ENCODE measurements at regions not wholly inside any gene's neighbourhood (a gene's known extent, or its start where the extent isn't known, plus 50 kb on each side); places are given as distances from the start of the nearest gene placed in this dataset.
"Not testable (repeated sequence)": the region's sequence is repeated elsewhere in the genome, so short reads cannot be mapped to it uniquely, and the experiment has no call there.

DNA sequence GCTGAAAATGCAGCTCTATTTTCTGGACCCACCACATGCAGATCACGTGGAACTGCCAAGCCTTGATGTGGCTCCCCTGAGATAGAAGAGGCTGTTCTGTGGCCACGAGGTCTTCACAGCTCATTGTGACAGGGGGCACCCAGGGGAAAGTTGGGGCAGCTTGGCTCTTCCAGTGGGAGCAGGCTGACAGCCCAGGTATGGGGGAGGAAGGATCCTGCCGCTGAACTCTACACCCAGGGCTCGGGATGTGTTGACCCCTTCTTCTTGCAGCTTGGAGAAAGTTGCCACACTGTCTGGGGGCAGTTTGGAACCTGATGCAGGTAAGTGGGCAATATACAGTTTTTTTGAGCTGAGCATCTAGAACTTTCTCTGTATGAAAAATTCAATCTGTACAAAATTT lies 133.6 kb upstream of the PITX1 start:
- intact Hi-C loops (cut with DNase I; ENCODE audit: low total_unique reads), result no loop called here
- no peak overlapping the region for H3K4me3 ChIP-seq (ENCODE audit: low read depth, poor library complexity, severe bottlenecking)
- peak in 1 of 2 donors; percentile 64 for DNase-seq (ENCODE audit: low spot score in 2 of 2)
- TF ChIP-seq, protein P1, sequence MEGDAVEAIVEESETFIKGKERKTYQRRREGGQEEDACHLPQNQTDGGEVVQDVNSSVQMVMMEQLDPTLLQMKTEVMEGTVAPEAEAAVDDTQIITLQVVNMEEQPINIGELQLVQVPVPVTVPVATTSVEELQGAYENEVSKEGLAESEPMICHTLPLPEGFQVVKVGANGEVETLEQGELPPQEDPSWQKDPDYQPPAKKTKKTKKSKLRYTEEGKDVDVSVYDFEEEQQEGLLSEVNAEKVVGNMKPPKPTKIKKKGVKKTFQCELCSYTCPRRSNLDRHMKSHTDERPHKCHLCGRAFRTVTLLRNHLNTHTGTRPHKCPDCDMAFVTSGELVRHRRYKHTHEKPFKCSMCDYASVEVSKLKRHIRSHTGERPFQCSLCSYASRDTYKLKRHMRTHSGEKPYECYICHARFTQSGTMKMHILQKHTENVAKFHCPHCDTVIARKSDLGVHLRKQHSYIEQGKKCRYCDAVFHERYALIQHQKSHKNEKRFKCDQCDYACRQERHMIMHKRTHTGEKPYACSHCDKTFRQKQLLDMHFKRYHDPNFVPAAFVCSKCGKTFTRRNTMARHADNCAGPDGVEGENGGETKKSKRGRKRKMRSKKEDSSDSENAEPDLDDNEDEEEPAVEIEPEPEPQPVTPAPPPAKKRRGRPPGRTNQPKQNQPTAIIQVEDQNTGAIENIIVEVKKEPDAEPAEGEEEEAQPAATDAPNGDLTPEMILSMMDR (IDR thresholded peaks at IDR 0.05), result no peak
- TF ChIP-seq POLR2A (IDR thresholded peaks at IDR 0.05), result no peak
- WGBS, 2 donors, result 60% methylated on average over 4 of the region's 4 CpGs

DNA sequence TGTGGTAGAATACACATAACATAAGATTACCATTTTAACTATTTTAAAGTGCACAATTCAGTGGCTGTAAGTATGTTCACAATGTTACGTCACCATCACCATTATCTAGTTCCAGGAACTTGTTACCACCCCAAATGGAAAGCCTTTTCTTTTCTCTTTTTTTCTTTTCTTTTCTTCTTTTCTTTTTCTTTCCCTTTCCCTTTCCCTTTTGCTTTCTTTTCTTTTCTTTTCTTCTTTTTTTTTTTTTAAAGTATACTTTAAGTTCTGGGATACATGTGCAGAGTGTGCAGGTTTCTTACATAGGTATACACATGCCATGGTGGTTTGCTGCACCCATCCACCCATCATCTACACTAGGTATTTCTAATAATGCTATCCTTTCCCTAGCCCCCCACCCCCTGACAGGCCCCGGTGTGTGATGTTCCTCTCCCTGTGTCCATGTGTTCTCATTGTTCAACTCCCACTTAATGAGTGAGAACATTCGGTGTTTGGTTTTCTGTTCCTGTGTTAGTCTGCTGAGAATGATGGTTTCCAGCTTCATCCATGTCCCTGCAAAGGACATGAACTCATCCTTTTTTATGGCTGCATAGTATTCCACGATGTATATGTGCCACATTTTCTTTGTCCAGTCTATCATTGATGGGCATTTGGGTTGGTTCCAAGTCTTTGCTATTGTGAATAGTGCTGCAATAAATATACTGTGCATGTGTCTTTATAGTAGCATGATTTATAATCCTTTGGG lies 131.0 kb upstream of the PITX1 start:
- peak in 1 of 2 donors; percentile 40 for DNase-seq (ENCODE audit: low spot score in 2 of 2)
- WGBS, 2 donors, result 71 to 94% methylated on average over 4 of the region's 4 CpGs
- intact Hi-C loops (cut with DNase I; ENCODE audit: low total_unique reads), result not testable (repeated sequence)

DNA sequence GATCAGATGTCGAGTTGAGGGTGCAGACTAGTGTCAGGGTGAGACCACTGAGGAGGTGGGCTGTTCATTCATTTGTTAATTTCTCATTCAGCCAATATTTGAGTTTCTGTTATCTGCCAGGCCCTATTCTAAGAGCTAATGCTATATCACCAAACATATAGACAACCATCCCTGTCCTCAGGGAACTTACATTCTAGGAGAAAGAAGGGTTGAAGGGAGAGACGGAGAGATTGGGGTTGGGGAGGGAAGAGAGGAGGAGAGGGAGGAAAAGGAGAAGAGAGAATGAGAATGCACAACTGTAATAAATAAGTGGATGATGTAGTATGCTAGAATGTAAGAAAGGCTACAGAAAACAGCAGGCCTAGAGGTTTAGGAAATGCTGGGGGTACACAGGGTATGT lies 129.9 kb upstream of the PITX1 start:
- intact Hi-C loops (cut with DNase I; ENCODE audit: low total_unique reads), result no loop called here
- TF ChIP-seq, protein P1 (IDR thresholded peaks at IDR 0.05), result no peak
- TF ChIP-seq POLR2A (IDR thresholded peaks at IDR 0.05), result no peak
- no peak for DNase-seq (ENCODE audit: low spot score in 2 of 2)
- 81 to 88% methylated on average over 2 of the region's 2 CpGs for WGBS, 2 donors
- no peak overlapping the region for H3K4me3 ChIP-seq (ENCODE audit: low read depth, poor library complexity, severe bottlenecking)

More for the DNA sequence above, 131.0 kb upstream of the PITX1 start:
- not testable (repeated sequence) for H3K4me3 ChIP-seq (ENCODE audit: low read depth, poor library complexity, severe bottlenecking)

DNA sequence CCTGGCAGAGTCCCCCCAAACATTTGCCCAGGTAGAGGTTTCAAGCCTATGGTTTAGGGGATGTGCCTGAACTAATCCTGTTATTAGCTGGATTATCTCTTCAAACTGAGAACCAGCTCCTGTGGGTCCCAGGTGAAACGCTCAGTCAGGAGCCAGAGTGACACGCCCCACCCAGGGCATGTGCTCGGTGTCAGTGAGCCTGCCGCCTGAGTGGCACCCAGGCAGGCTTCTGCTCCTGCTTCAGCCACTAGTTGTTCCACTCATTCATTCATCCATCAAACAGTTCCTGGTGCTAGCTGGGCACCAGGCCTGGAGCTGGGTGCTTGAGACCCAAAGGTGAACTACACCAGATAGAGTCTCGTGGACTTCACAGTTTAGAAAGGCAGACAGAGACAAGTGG lies 129.4 kb upstream of the PITX1 start:
- TF ChIP-seq, protein P1 (IDR thresholded peaks at IDR 0.05), result no peak
- no peak for TF ChIP-seq POLR2A (IDR thresholded peaks at IDR 0.05)
- intact Hi-C loops (cut with DNase I; ENCODE audit: low total_unique reads), result no loop called here
- WGBS, 2 donors, result 89% methylated on average over 5 of the region's 5 CpGs
- DNase-seq (ENCODE audit: low spot score in 2 of 2), result peak in 1 of 2 donors; percentile 58
- no peak overlapping the region for H3K4me3 ChIP-seq (ENCODE audit: low read depth, poor library complexity, severe bottlenecking)

DNA sequence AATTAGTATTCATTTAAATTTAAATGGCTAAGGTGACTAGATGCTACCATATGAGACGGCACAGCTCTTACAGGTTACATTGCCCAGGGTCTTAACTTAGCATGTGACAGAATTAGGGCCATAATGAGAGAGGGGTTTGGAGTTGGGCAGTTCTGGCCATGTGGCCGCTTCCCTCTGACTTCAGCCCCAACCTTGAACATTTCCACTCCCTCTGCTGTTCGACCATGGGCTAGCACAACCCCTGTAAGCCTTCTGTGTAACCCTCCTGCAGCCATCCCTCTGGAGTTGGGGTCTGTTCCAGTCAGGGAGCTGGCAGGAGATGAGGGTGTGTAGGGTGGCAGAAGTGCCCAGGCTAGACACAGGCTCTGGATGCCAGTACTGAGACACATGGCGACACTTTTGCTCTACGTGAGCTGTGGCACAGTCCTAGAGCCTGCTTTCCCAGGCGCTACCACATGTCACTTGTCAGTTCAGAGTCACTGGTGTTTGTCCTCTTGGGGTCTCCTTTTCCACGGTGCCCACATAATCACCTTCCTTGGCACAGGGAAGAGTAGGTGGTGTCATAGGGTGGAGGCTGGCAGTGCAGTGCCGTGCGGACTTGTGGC lies 128.7 kb upstream of the PITX1 start:
- TF ChIP-seq POLR2A (IDR thresholded peaks at IDR 0.05), result no peak
- intact Hi-C loops (cut with DNase I; ENCODE audit: low total_unique reads), result no loop called here
- DNase-seq (ENCODE audit: low spot score in 2 of 2), result peak in 1 of 2 donors; percentile 76
- 64 to 77% methylated on average over 9 of the region's 9 CpGs for WGBS, 2 donors
- no peak overlapping the region for H3K4me3 ChIP-seq (ENCODE audit: low read depth, poor library complexity, severe bottlenecking)

DNA sequence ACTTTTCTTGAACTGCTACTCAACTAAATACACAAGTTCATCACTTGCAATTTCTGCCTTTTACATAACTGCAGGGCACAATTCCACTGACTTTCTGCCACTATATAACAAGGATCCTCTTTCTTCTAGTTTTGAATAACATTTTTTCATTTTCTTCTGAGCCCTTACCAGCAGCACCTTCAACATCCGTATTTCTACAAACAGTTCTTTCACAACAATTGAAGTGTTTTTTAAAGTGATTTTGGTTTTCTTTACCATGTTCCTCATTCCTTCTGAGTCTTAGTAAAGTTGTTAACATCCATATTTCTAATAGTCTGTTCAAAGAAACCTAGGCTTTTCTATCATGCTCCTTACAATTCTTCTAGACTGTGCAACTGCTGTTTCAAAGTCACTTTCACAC lies 127.2 kb upstream of the PITX1 start:
- no peak overlapping the region for H3K4me3 ChIP-seq (ENCODE audit: low read depth, poor library complexity, severe bottlenecking)
- TF ChIP-seq POLR2A (IDR thresholded peaks at IDR 0.05), result no peak
- TF ChIP-seq, protein P1 (IDR thresholded peaks at IDR 0.05), result no peak
- no peak for DNase-seq (ENCODE audit: low spot score in 2 of 2)

More for the DNA sequence above, 127.2 kb upstream of the PITX1 start:
- 49 to 66% methylated on average over 1 of the region's 1 CpG for WGBS, 2 donors
- intact Hi-C loops (cut with DNase I; ENCODE audit: low total_unique reads), result no loop called here

Measured in lower leg skin (tissue), 4 donors.